GM21737 (cell line): ENCODE measurements at regions not wholly inside any gene's neighbourhood (a gene's known extent, or its start where the extent isn't known, plus 50 kb on each side); places are given as distances from the start of the nearest gene placed in this dataset.
"Not testable (repeated sequence)": the region's sequence is repeated elsewhere in the genome, so short reads cannot be mapped to it uniquely, and the experiment has no call there.

Source experiments
- ATAC-seq: cut with Tn5 transposase; IDR thresholded peaks from one replicate; pipeline ENCODE4 v1.9.1; 2021; ENCODE audit warnings: mild to moderate bottlenecking, moderate library complexity; ENCODE audit not compliant: unreplicated experiment

GRCh38 chr3:72174890-72175289, 389.9 kb upstream of the PROK2 start:
- ATAC-seq: no peak

GRCh38 chr3:72174040-72174439, 389.1 kb upstream of the PROK2 start:
- ATAC-seq: no peak

- no peak for ATAC-seq
These were observed 387.0 kb upstream of the PROK2 start for GRCh38 chr3:72171946-72172345.

GRCh38 chr3:72171463-72171881, 386.5 kb upstream of the PROK2 start:
- ATAC-seq: no peak

GRCh38 chr3:72169561-72170472, 384.9 kb upstream of the PROK2 start:
- ATAC-seq: no peak

GRCh38 chr3:72169120-72169519, 384.2 kb upstream of the PROK2 start:
- ATAC-seq: no peak

- no peak for ATAC-seq
These were observed 380.9 kb upstream of the PROK2 start for GRCh38 chr3:72165808-72166207.

GRCh38 chr3:72165317-72165716, 380.4 kb upstream of the PROK2 start:
- no peak for ATAC-seq

- no peak for ATAC-seq
These were observed 379.7 kb upstream of the PROK2 start for GRCh38 chr3:72164635-72164978.

- peak; percentile 84 for ATAC-seq
These were observed 379.1 kb upstream of the PROK2 start for GRCh38 chr3:72163809-72164634.

GRCh38 chr3:72162649-72163184, 377.8 kb upstream of the PROK2 start:
- no peak for ATAC-seq

GRCh38 chr3:72161881-72162595, 377.1 kb upstream of the PROK2 start:
- ATAC-seq: no peak

- ATAC-seq: not testable (repeated sequence)
These were observed 376.3 kb upstream of the PROK2 start for GRCh38 chr3:72161285-72161684.

- ATAC-seq: no peak
These were observed 375.4 kb upstream of the PROK2 start for GRCh38 chr3:72160351-72160750.

- no peak for ATAC-seq
These were observed 374.5 kb upstream of the PROK2 start for GRCh38 chr3:72159487-72159886.

- no peak for ATAC-seq
These were observed 373.8 kb upstream of the PROK2 start for GRCh38 chr3:72158639-72159326.

- ATAC-seq: peak; percentile 53
These were observed 373.0 kb upstream of the PROK2 start for GRCh38 chr3:72157748-72158638.

GRCh38 chr3:72155391-72156064, 370.6 kb upstream of the PROK2 start:
- no peak for ATAC-seq
